ENCODE measurements at regions not wholly inside any gene's neighbourhood (a gene's known extent, or its start where the extent isn't known, plus 50 kb on each side); places are given as distances from the start of the nearest gene placed in this dataset.

- DNase-seq: no peak
Measured at GRCh38 chr9:29657821-29658220, 2084.5 kb upstream of the C9orf72 start.

DNA sequence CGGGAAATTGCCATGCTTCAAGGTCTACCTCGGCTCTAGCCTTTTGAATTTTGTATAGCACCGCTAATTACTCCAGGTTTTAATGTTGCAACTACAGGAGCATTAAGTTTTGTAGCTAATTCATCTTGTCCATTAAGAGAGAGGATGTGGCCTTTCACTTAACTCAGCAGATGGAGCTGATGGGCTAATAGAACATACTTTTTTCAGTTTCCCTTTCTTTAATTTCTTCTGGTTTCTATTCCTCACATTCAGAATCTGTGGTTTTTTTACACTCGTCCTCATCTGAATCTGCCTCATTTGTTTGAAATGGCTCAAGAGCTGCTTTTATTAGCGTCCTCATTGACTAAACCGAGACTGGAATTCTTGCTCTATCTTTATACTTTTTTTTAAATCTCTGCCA lies 2085.7 kb upstream of the C9orf72 start:
- DNase-seq: no peak

DNA sequence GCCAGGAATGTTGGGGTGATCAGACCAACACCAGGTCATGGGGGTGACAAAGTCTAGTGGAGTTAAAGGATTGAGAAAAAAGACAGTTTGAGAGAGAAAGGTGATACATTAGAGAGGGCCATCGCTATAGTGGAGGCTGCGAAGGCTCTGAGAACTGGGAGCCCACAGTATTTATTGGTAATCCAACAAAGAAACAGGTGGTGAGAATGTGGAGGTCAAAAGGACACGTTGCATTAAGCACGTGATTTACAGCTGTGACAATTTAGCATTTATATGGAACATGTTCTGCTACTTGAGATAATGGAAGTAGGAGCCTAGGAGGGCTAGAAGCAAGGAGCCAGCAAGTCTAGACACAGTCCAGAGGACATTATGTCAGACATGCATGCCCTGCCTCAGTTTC lies 2086.5 kb upstream of the C9orf72 start:
- DNase-seq: no peak

GRCh38 chr9:29668732-29669131 lies 2095.5 kb upstream of the C9orf72 start:
- DNase-seq: no peak

- DNase-seq: no peak
Measured at GRCh38 chr9:29669613-29670012, 2096.3 kb upstream of the C9orf72 start.

DNA sequence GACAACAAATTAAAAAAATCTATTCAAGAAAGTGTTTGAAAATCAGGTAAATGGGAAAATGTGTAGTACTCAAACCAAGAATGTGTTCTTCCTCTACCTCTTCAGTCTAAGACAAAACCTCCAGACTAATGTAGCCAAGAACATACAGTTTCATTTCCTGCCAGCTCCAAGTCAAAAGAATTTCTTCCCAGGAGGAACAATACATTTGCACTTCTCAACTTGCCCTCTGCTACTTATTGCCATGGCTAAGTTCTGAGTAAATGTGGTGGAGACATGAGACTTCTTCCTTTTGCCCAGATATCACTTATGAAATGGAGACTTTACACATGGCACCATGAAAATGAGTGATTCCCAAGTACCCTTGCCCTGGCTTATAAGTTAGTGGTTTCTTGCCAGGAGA lies 2112.2 kb upstream of the C9orf72 start:
- DNase-seq: no peak

GRCh38 chr9:29691145-29691544 lies 2117.9 kb upstream of the C9orf72 start:
- DNase-seq: no peak

GRCh38 chr9:29691758-29692407 lies 2118.6 kb upstream of the C9orf72 start:
- DNase-seq: peak; percentile 59

GRCh38 chr9:29697011-29697410 lies 2123.7 kb upstream of the C9orf72 start:
- no peak for DNase-seq

GRCh38 chr9:29701559-29701958 lies 2128.3 kb upstream of the C9orf72 start:
- no peak for DNase-seq

DNA sequence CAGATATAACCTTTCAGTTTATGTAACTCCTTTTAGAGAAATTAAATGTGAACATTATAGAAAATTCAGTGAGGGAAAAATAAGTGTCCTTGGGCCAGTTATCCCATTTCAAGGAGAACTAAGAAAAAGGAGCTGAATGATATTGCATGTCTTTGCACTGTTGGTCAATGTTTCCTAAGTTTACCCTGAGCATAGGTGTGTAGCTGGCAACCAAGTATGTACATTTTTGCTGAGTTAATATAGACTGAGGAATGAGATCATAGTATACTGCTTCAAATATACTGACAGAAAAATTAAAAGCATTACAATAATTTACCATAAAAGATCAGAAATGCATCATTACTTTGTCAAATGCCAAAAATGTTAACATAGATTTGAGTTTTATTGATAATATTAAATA lies 2128.7 kb upstream of the C9orf72 start:
- no peak for DNase-seq

- DNase-seq: no peak
Measured at GRCh38 chr9:29714860-29715259, 2141.6 kb upstream of the C9orf72 start.

DNA sequence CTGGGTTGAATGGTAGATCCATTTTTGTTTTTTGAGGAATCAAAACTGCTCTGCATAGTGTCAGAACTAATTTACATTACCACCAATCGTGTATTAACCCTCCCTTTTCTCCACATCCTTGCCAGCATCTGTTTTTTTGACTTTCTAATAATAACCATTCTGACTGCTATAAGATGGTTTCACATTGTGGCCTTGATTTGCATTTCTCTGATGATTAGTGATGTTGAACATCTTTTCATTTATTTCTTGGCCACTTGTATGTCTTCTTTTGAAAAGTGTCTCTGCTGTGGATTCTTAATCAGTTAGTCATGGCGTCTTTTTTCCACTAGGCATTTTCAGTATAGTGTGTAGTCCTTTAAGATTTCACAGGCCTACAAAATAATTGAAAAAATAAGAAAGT lies 2144.3 kb upstream of the C9orf72 start:
- no peak for DNase-seq

GRCh38 chr9:29730163-29730562 lies 2156.9 kb upstream of the C9orf72 start:
- DNase-seq: no peak

GRCh38 chr9:29740518-29740917 lies 2167.2 kb upstream of the C9orf72 start:
- no peak for DNase-seq

- DNase-seq: no peak
Measured at GRCh38 chr9:29741169-29741568, 2167.9 kb upstream of the C9orf72 start.

GRCh38 chr9:29750062-29750461 lies 2176.8 kb upstream of the C9orf72 start:
- DNase-seq: no peak

DNA sequence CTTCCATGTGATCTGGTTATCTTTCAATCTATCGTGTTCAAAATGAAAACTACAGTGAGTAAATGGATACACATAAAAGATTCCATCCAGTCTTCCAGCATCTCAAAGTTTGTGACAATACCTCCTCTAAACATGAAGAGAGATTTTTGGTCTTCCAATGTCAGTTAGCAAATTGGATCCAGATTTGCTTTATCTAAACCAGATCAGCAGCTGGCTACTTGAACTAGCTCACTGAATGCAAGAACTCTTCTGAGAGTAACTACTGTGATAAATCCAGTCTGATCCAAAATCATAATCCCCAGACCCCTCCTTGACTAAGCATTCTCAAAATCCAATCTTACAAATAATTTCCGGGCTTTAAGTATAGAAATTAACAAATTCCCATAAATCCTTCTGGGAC lies 2177.9 kb upstream of the C9orf72 start:
- no peak for DNase-seq

DNA sequence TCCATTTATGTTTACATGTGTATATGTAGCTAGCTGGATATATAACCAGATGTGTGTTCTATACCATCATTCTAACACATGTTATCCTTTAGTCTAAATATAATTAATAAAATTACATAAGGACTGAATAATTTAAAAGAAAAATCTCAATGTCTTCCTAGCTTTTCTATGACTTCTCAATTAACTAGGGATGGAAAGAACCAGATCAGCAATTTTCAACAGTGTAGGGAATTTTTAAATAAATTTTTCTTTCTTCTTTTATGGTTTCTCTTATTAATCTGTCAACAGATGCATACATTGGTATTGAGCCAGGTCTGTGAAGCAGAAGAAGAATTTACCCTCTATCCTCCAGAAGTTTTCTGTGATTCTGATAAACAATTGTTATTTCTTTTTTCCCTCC lies 2180.4 kb upstream of the C9orf72 start:
- no peak for DNase-seq

GRCh38 chr9:29769019-29769418 lies 2195.7 kb upstream of the C9orf72 start:
- no peak for DNase-seq

- DNase-seq: no peak
Measured at GRCh38 chr9:29773676-29774075, 2200.4 kb upstream of the C9orf72 start.

GRCh38 chr9:29775491-29775890 lies 2202.2 kb upstream of the C9orf72 start:
- DNase-seq: no peak

GRCh38 chr9:29778281-29778849 lies 2205.1 kb upstream of the C9orf72 start:
- no peak for DNase-seq

GRCh38 chr9:29793970-29794369 lies 2220.7 kb upstream of the C9orf72 start:
- DNase-seq: no peak

- DNase-seq: no peak
Measured at GRCh38 chr9:29796291-29796952, 2223.1 kb upstream of the C9orf72 start.
